HepG2 (cell line): ENCODE measurements at regions not wholly inside any gene's neighbourhood (a gene's known extent, or its start where the extent isn't known, plus 50 kb on each side); places are given as distances from the start of the nearest gene placed in this dataset.

Experiments
- ATAC-seq: fragments of 200-7000 bp; cut with Tn5 transposase; 3 replicates; pipeline ENCODE4 v1.9.1; 2020; ENCODE audit warnings: mild to moderate bottlenecking, moderate library complexity
- BruUV-seq: library from RNA; stranded (reverse); fragments of 400-500 nt; replicated peaks from 2 replicates; lab custom pipeline; 2021; lab: Mats Ljungman, UMichigan
- CTCF ChIA-PET: fragments of 300-600 bp; formaldehyde crosslinking; extraction: SDS; loops from one replicate; lab custom pipeline; 2021; ENCODE audit warnings: low total read pairs, inconsistent platforms, low intra/inter-chr PET ratio; lab: Yijun Ruan, JAX
- POLR2A ChIA-PET: fragments of 350-600 bp; sonication (Branson Sonifier 250); formaldehyde crosslinking; loops from one replicate; lab custom pipeline; 2020; ENCODE audit warnings: antibody characterized with exemption, inconsistent platforms; lab: Yijun Ruan, JAX
- DNase-seq: peaks from one replicate; pipeline ENCODE4 v3.0.0-alpha.2; 2015; ENCODE audit warnings: low spot score
- FAIRE-seq: peaks from 3 replicates; lab custom pipeline; 2011; peaks lifted over from hg19 to GRCh38; lab: Jason Lieb, UNC
- H2AFZ ChIP-seq: one replicate; pipeline ENCODE4 v1.6.1; 2011; ENCODE audit warnings: low read length, inconsistent platforms
- H3K27ac ChIP-seq: fragments of 300-600 bp; 3 replicates; pipeline ENCODE4 v1.8.0; 2011; ENCODE audit warnings: mixed run types, mild to moderate bottlenecking, mixed read lengths, low read length, inconsistent platforms; ENCODE audit not compliant: insufficient read depth; ENCODE audit errors: extremely low read length
- H3K27me3 ChIP-seq, 2 experiments: fragments of 200-600 bp in 1 of 2; 2 replicates in 1 of 2; 3 replicates in 1 of 2; pipeline versions ENCODE4 v1.6.0 to v1.8.0; 2011; ENCODE audit warnings: low read length in 2 of 2, mild to moderate bottlenecking in 2 of 2, moderate library complexity in 2 of 2, inconsistent platforms in 1 of 2; ENCODE audit not compliant: insufficient read depth in 2 of 2, control insufficient read depth in 1 of 2
- H3K36me3 ChIP-seq, 2 experiments: fragments of 200-600 bp in 1 of 2; replicated peaks in 1 of 2; 2 replicates in 1 of 2; 3 replicates in 1 of 2; pipeline versions ENCODE4 v1.5.1 to v1.8.0; 2011; ENCODE audit warnings: low read length in 2 of 2, inconsistent platforms in 1 of 2; ENCODE audit not compliant: insufficient read depth in 2 of 2, control insufficient read depth in 1 of 2
- H3K4me1 ChIP-seq: 2 replicates; pipeline ENCODE4 v1.5.1; 2012; ENCODE audit warnings: low read length, inconsistent platforms; ENCODE audit not compliant: insufficient read depth
- H3K4me2 ChIP-seq: 2 replicates; pipeline ENCODE4 v1.6.0; 2011; ENCODE audit warnings: low read depth, low read length, inconsistent platforms
- H3K4me3 ChIP-seq, 3 experiments: fragments of 200-600 bp in 1 of 3; sonication (generic), shearing (Covaris generic) in 1 of 3; replicated peaks in 1 of 3; 2 replicates each; pipeline ENCODE4 v1.5.1; 2011 to 2016; ENCODE audit warnings: low read length in 3 of 3, inconsistent platforms in 2 of 3, low read depth in 2 of 3, mild to moderate bottlenecking in 2 of 3, control low read depth in 1 of 3, mixed read lengths in 1 of 3; ENCODE audit not compliant: insufficient read depth in 1 of 3
- H3K79me2 ChIP-seq: one replicate; pipeline ENCODE4 v1.6.1; 2011; ENCODE audit warnings: low read length, inconsistent platforms; ENCODE audit not compliant: insufficient read depth
- H3K9ac ChIP-seq: 2 replicates; pipeline ENCODE4 v1.6.0; 2011; ENCODE audit warnings: mild to moderate bottlenecking, low read depth, low read length, inconsistent platforms; ENCODE audit not compliant: insufficient read depth
- H3K9me3 ChIP-seq: 2 replicates; pipeline ENCODE4 v1.5.1; 2012; ENCODE audit warnings: mild to moderate bottlenecking, low read length
- H4K20me1 ChIP-seq: 2 replicates; pipeline ENCODE4 v1.6.0; 2011; ENCODE audit warnings: inconsistent platforms, mild to moderate bottlenecking, low read length, moderate library complexity; ENCODE audit not compliant: insufficient read depth
- HMGA1 ChIP-seq: sonication (generic); formaldehyde crosslinking; conservative IDR thresholded peaks from 2 replicates; pipeline ENCODE4 v1.4.0; 2020; ENCODE audit warnings: missing genetic modification reagents
- KLF13 ChIP-seq: sonication (generic); formaldehyde crosslinking; IDR thresholded peaks from 2 replicates; pipeline ENCODE4 v1.4.0; 2020; ENCODE audit warnings: mild to moderate bottlenecking, missing genetic modification reagents
- NPAS2 ChIP-seq: sonication (generic); formaldehyde crosslinking; IDR thresholded peaks from 2 replicates; pipeline ENCODE4 v1.8.0; 2022; ENCODE audit warnings: mild to moderate bottlenecking, missing genetic modification reagents, borderline replicate concordance
- SSRP1 ChIP-seq: IDR thresholded peaks from 2 replicates; pipeline ENCODE4 v1.6.1; 2016; ENCODE audit warnings: control low read depth
- USF2 ChIP-seq, 2 experiments: sonication (generic) in 1 of 2; formaldehyde crosslinking in 1 of 2; IDR thresholded peaks; 2 replicates each; pipeline versions ENCODE4 v1.5.1 to v1.6.1; 2011 to 2020; ENCODE audit warnings: borderline replicate concordance in 1 of 2, low read depth in 1 of 2, low read length in 1 of 2, mild to moderate bottlenecking in 1 of 2, missing genetic modification reagents in 1 of 2, moderate library complexity in 1 of 2
- ZNF251 ChIP-seq: sonication (generic); formaldehyde crosslinking; IDR thresholded peaks from 2 replicates; pipeline ENCODE4 v1.9.0; 2021; ENCODE audit warnings: mild to moderate bottlenecking, missing genetic modification reagents
- ZNF530 ChIP-seq: sonication (generic); formaldehyde crosslinking; IDR thresholded peaks from 2 replicates; pipeline ENCODE4 v1.5.0; 2020; ENCODE audit warnings: low read depth, mild to moderate bottlenecking, missing genetic modification reagents
- ZNF607 ChIP-seq: sonication (generic); formaldehyde crosslinking; IDR thresholded peaks from 2 replicates; pipeline ENCODE4 v1.5.1; 2020; ENCODE audit warnings: missing genetic modification reagents, mild to moderate bottlenecking, borderline replicate concordance
- ZNF7 ChIP-seq: IDR thresholded peaks from 2 replicates; pipeline ENCODE4 v1.6.1; 2016; ENCODE audit warnings: missing biosample characterization, missing genetic modification reagents
- ZNF784 ChIP-seq: sonication (generic); formaldehyde crosslinking; IDR thresholded peaks from 2 replicates; pipeline ENCODE4 v1.5.1; 2020; ENCODE audit warnings: missing genetic modification reagents, mild to moderate bottlenecking, borderline replicate concordance
- ZSCAN30 ChIP-seq: sonication (generic); formaldehyde crosslinking; IDR thresholded peaks from 2 replicates; pipeline ENCODE4 v1.5.0; 2020; ENCODE audit warnings: mild to moderate bottlenecking, missing genetic modification reagents
- whole genome bisulfite sequencing: methylation state at CpG from one replicate; pipeline ENCODE4 v1.1.6; 2017; ENCODE audit warnings: low lambda C conversion rate; 5-methylcytosine and 5-hydroxymethylcytosine counted together
- in situ Hi-C: cut with HindIII; loops from 2 replicates; pipeline ENCODE4 v1.10.0; 2017; ENCODE audit warnings: low pct_unique_long_range_greater_than_20kb; ENCODE audit not compliant: extremely low pct_ligation_motif_present
- intact Hi-C: fragments of 100-400 bp; cut with micrococcal nuclease; formaldehyde crosslinking; loops from one replicate; pipeline ENCODE4 v1.10.0; 2022; ENCODE audit not compliant: unreplicated experiment
- TF ChIP-seq, protein P1 (sequence below): sonication (generic); formaldehyde crosslinking; IDR thresholded peaks from 2 replicates; pipeline ENCODE4 v1.5.0; 2020; ENCODE audit warnings: mild to moderate bottlenecking, missing genetic modification reagents
- TF ChIP-seq, protein P2 (sequence below): sonication (generic); formaldehyde crosslinking; IDR thresholded peaks from 2 replicates; pipeline ENCODE4 v1.8.0; 2022; ENCODE audit warnings: missing genetic modification reagents, mild to moderate bottlenecking, borderline replicate concordance

- Histone ChIP-seq H3K27me3 (no peaks in the 10 kb centered on the region; a peak in 1 of 5 replicates), H3K27ac (no peak overlapping the region), H3K4me1 (no peaks in the 10 kb centered on the region), H2AFZ (no peak overlapping the region), H3K4me2 (no peak overlapping the region), H3K36me3 (no peaks in the 10 kb centered on the region), H3K9ac (no peak overlapping the region), H3K79me2 (no peaks in the 10 kb centered on the region), H3K9me3 (no peaks in the 10 kb centered on the region), H4K20me1 (no peaks in the 10 kb centered on the region), H3K4me3 (no peak overlapping the region)
- no peak for TF ChIP-seq SSRP1 (CRISPR knock-in tag)
- no peak for TF ChIP-seq ZNF530
- TF ChIP-seq NPAS2 (CRISPR knock-in tag) = no peak
- TF ChIP-seq HMGA1 (CRISPR knock-in tag) = no peak
- TF ChIP-seq ZNF784 (CRISPR knock-in tag) = no peak
- WGBS = 0% methylated on average over 1 of the region's 1 CpG
- DNase-seq (no peak), ATAC-seq (no peak), FAIRE-seq (no peak)
- intact Hi-C loops = no loop called here
- POLR2A ChIA-PET = no interaction called here
- BruUV-seq = no TSS peak
- CTCF ChIA-PET = no interaction called here
- in situ Hi-C loops = no loop called here
These were observed 397.3 kb upstream of the MIR17HG start for GRCh38 chr13:90950160-90950559.

- no TSS peak for BruUV-seq
- no peak overlapping the region for H3K4me2 ChIP-seq
- ATAC-seq (no peak), FAIRE-seq (no peak), DNase-seq (no peak)
- no peak overlapping the region for H3K4me3 ChIP-seq
- H3K27ac ChIP-seq = no peak overlapping the region
- no peaks in the 10 kb centered on the region for H3K79me2 ChIP-seq
- ChIA-PET CTCF (no interaction called here), POLR2A (no interaction called here)
- H4K20me1 ChIP-seq = no peaks in the 10 kb centered on the region
- intact Hi-C loops (no loop called here), in situ Hi-C loops (no loop called here)
- H3K9me3 ChIP-seq = no peaks in the 10 kb centered on the region
- no peaks in the 10 kb centered on the region for H3K4me1 ChIP-seq
- no peak overlapping the region for H3K9ac ChIP-seq
- no peak overlapping the region for H2AFZ ChIP-seq
- no peaks in the 10 kb centered on the region; a peak in 1 of 5 replicates for H3K27me3 ChIP-seq
- WGBS = 3% methylated on average over 5 of the region's 5 CpGs
- no peaks in the 10 kb centered on the region for H3K36me3 ChIP-seq
- TF ChIP-seq KLF13 (CRISPR knock-in tag) (no peak), ZNF251 (no peak), ZNF607 (no peak), ZSCAN30 (CRISPR knock-in tag) (no peak), ZNF7 (CRISPR knock-in tag) (no peak), USF2 (IDR thresholded peaks at IDR 0.05; ENCODE audit: low read depth, low read length) (no peak), USF2 (CRISPR knock-in tag; IDR thresholded peaks at IDR 0.05; ENCODE audit: borderline replicate concordance) (no peak)
- TF ChIP-seq, protein P1, sequence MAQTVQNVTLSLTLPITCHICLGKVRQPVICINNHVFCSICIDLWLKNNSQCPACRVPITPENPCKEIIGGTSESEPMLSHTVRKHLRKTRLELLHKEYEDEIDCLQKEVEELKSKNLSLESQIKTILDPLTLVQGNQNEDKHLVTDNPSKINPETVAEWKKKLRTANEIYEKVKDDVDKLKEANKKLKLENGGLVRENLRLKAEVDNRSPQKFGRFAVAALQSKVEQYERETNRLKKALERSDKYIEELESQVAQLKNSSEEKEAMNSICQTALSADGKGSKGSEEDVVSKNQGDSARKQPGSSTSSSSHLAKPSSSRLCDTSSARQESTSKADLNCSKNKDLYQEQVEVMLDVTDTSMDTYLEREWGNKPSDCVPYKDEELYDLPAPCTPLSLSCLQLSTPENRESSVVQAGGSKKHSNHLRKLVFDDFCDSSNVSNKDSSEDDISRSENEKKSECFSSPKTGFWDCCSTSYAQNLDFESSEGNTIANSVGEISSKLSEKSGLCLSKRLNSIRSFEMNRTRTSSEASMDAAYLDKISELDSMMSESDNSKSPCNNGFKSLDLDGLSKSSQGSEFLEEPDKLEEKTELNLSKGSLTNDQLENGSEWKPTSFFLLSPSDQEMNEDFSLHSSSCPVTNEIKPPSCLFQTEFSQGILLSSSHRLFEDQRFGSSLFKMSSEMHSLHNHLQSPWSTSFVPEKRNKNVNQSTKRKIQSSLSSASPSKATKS (CRISPR knock-in tag) = no peak
- TF ChIP-seq, protein P2, sequence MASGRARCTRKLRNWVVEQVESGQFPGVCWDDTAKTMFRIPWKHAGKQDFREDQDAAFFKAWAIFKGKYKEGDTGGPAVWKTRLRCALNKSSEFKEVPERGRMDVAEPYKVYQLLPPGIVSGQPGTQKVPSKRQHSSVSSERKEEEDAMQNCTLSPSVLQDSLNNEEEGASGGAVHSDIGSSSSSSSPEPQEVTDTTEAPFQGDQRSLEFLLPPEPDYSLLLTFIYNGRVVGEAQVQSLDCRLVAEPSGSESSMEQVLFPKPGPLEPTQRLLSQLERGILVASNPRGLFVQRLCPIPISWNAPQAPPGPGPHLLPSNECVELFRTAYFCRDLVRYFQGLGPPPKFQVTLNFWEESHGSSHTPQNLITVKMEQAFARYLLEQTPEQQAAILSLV (CRISPR knock-in tag) = no peak
These were observed 395.8 kb upstream of the MIR17HG start for GRCh38 chr13:90951663-90952062.
